Spleen (tissue), 11 donors: ENCODE measurements at regions not wholly inside any gene's neighbourhood (a gene's known extent, or its start where the extent isn't known, plus 50 kb on each side); places are given as distances from the start of the nearest gene placed in this dataset.

ENCODE experiments used
- DNase-seq: peaks from one replicate; pipeline ENCODE4 v3.0.0-alpha.2; 2020
- H3K27ac ChIP-seq, 8 donors: fragments of 200-600 bp; sonication (generic) in 7 of 8; 1 replicate in 4 of 8; 2 replicates in 4 of 8; pipeline versions ENCODE4 v1.5.0 to v1.8.0; 2016 to 2021; ENCODE audit warnings: inconsistent platforms in 4 of 8, mild to moderate bottlenecking in 4 of 8, moderate library complexity in 1 of 8
- H3K27me3 ChIP-seq, 7 donors: fragments of 200-600 bp; sonication (generic) in 6 of 7; replicated peaks in 1 of 7; 1 replicate in 4 of 7; 2 replicates in 3 of 7; pipeline versions ENCODE4 v1.5.0 to v1.8.0; 2016 to 2021; ENCODE audit warnings: inconsistent platforms in 3 of 7, mild to moderate bottlenecking in 1 of 7
- H3K36me3 ChIP-seq, 6 donors: fragments of 200-600 bp; sonication (generic) in 5 of 6; 1 replicate in 4 of 6; 2 replicates in 2 of 6; pipeline versions ENCODE4 v1.5.0 to v1.8.0; 2016 to 2021; ENCODE audit warnings: inconsistent platforms in 2 of 6
- H3K4me1 ChIP-seq, 6 donors: fragments of 200-600 bp; sonication (generic) in 5 of 6; 1 replicate in 3 of 6; 2 replicates in 3 of 6; pipeline versions ENCODE4 v1.5.0 to v1.8.0; 2016 to 2021; ENCODE audit warnings: inconsistent platforms in 3 of 6
- H3K4me3 ChIP-seq, 8 donors: fragments of 200-600 bp; sonication (generic) in 7 of 8; 1 replicate in 4 of 8; 2 replicates in 4 of 8; pipeline versions ENCODE4 v1.5.0 to v1.8.0; 2016 to 2021; ENCODE audit warnings: inconsistent platforms in 4 of 8, mild to moderate bottlenecking in 4 of 8, moderate library complexity in 2 of 8
- H3K9me3 ChIP-seq, 8 donors: fragments of 200-600 bp; sonication (generic) in 7 of 8; 1 replicate in 4 of 8; 2 replicates in 4 of 8; pipeline versions ENCODE4 v1.5.0 to v1.8.0; 2016 to 2021; ENCODE audit warnings: inconsistent platforms in 4 of 8
- POLR2A ChIP-seq, 3 donors: fragments of 450-650 bp; IDR thresholded peaks; one replicate each; pipeline ENCODE4 v1.5.1; 2017; ENCODE audit warnings: antibody characterized with exemption in 3 of 3, mild to moderate bottlenecking in 1 of 3
- POLR2AphosphoS5 ChIP-seq, 3 donors: sonication (generic); formaldehyde crosslinking; IDR thresholded peaks; one replicate each; pipeline ENCODE4 v1.5.1; 2017; ENCODE audit warnings: antibody characterized with exemption in 3 of 3
- WGBS, 5 donors: extraction: QIAGEN DNeasy Blood & Tissue Kit in 3 of 5; methylation state at CpG; one replicate each; pipeline versions ENCODE4 v1.1.5 to v1.1.7; 2013 to 2018; 5-methylcytosine and 5-hydroxymethylcytosine counted together
- intact Hi-C: fragments of 100-400 bp; cut with DNase I; formaldehyde crosslinking; loops from one replicate; pipeline ENCODE4 v1.15.0; 2023; ENCODE audit warnings: low total_unique reads
- TF ChIP-seq, protein P1 (sequence below), 11 experiments: fragments of 200-600 bp in 7 of 11; fragments of 450-650 bp in 4 of 11; sonication (generic) in 4 of 11; IDR thresholded peaks in 8 of 11; conservative IDR thresholded peaks in 3 of 11; 1 replicate in 7 of 11; 2 replicates in 4 of 11; pipeline versions ENCODE4 v1.4.0 to v1.8.0; 2016 to 2021; ENCODE audit warnings: antibody characterized with exemption in 11 of 11, inconsistent platforms in 4 of 11, mild to moderate bottlenecking in 1 of 11
- donor health status: healthy with polysubstance abuse.
- donor health status: DM: no; HTN: no; CAD: no; lungs with moderate emphysema.
- donor health status: DM: no; HTN: no; CAD: no.
- donor health status: Bipolar disorder and iron deficiency.
- donor health status: healthy.
- donor health status: DM: no; HTN: no; CAD: no.
- donor health status: DM: yes; HTN: yes; CAD: no.

GRCh38 chr19:33919291-33919690, 122.6 kb downstream of the KCTD15 start:
- intact Hi-C loops: no loop called here
- DNase-seq: no peak
- no peaks in the 10 kb centered on the region for H3K4me1 ChIP-seq
- H3K27ac ChIP-seq: no peak overlapping the region
- TF ChIP-seq, protein P1, sequence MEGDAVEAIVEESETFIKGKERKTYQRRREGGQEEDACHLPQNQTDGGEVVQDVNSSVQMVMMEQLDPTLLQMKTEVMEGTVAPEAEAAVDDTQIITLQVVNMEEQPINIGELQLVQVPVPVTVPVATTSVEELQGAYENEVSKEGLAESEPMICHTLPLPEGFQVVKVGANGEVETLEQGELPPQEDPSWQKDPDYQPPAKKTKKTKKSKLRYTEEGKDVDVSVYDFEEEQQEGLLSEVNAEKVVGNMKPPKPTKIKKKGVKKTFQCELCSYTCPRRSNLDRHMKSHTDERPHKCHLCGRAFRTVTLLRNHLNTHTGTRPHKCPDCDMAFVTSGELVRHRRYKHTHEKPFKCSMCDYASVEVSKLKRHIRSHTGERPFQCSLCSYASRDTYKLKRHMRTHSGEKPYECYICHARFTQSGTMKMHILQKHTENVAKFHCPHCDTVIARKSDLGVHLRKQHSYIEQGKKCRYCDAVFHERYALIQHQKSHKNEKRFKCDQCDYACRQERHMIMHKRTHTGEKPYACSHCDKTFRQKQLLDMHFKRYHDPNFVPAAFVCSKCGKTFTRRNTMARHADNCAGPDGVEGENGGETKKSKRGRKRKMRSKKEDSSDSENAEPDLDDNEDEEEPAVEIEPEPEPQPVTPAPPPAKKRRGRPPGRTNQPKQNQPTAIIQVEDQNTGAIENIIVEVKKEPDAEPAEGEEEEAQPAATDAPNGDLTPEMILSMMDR (IDR thresholded peaks at IDR 0.05 in 8 of 11, conservative IDR thresholded peaks at IDR 0.05 in 3 of 11): no peak
- no peak for TF ChIP-seq POLR2A (IDR thresholded peaks at IDR 0.05)
- no peak for TF ChIP-seq POLR2AphosphoS5 (IDR thresholded peaks at IDR 0.05)
- H3K9me3 ChIP-seq: peaks cover 0 to 3% (median 0%) of the 10 kb centered on the region in 8 donors
- H3K4me3 ChIP-seq: no peak overlapping the region
- 90 to 100% (median 95%) methylated on average over 1 of the region's 1 CpG for WGBS, 5 donors
- no peaks in the 10 kb centered on the region for H3K36me3 ChIP-seq
- peaks cover 0 to under 1% (median 0%) of the 10 kb centered on the region in 7 donors for H3K27me3 ChIP-seq

DNA sequence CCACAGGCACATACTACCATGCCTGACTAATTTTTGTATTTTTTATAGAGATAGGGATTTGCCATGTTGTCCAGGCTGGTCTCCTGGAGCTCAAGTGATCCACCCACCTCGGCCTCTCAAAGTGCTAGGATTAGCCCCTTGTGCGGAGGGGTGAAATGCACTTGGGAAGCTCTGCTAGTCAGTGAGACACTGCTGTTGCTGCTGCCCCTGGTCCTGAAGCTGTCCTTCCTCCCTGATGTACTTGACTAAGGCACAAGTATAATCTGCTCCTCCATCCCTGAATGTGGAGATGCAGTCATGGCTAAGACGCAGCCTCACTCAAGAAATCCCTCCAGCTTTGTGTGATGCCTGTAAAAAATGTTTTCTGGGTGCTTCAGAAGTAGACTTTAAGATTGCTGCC, 124.5 kb downstream of the KCTD15 start:
- Histone ChIP-seq H3K4me1 (no peaks in the 10 kb centered on the region), H3K4me3 (no peak overlapping the region), H3K9me3 (peaks cover 0 to 3% (median 0%) of the 10 kb centered on the region in 8 donors), H3K36me3 (no peaks in the 10 kb centered on the region), H3K27ac (no peak overlapping the region), H3K27me3 (peaks cover 0 to 8% (median 0%) of the 10 kb centered on the region in 7 donors)
- intact Hi-C loops: no loop called here
- DNase-seq: no peak
- TF ChIP-seq POLR2A (IDR thresholded peaks at IDR 0.05) (no peak), POLR2AphosphoS5 (IDR thresholded peaks at IDR 0.05) (no peak)
- TF ChIP-seq, protein P1 (IDR thresholded peaks at IDR 0.05 in 8 of 11, conservative IDR thresholded peaks at IDR 0.05 in 3 of 11): no peak
- 77 to 85% (median 83%) methylated on average over 3 of the region's 3 CpGs for WGBS, 5 donors

DNA sequence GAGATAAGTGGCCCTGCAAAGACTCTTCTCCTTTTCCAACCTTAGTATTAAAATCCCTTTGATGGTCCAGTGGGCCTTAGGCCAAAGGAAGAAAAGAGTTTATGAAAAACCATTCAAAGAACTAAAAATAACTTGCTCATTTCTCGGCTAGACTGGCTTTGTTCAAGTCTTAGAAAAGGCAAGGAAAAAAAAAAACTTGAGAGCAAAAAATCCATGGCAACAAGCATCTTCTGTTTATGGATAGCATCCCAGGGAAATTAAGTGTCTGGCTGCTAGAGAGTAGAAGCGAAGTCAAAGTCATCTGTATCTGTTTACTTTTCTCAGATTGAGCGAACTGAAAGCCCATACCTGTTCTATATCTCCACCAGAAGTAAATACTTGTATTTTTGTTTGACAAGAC, 129.6 kb downstream of the KCTD15 start:
- Histone ChIP-seq H3K4me1 (no peaks in the 10 kb centered on the region), H3K27me3 (peaks cover 0 to 21% (median 0%) of the 10 kb centered on the region in 7 donors), H3K36me3 (no peaks in the 10 kb centered on the region), H3K4me3 (no peak overlapping the region), H3K9me3 (no peaks in the 10 kb centered on the region), H3K27ac (no peak overlapping the region)
- no peak for TF ChIP-seq POLR2AphosphoS5 (IDR thresholded peaks at IDR 0.05)
- TF ChIP-seq, protein P1 (IDR thresholded peaks at IDR 0.05 in 8 of 11, conservative IDR thresholded peaks at IDR 0.05 in 3 of 11): no peak
- no peak for TF ChIP-seq POLR2A (IDR thresholded peaks at IDR 0.05)
- intact Hi-C loops: no loop called here
- DNase-seq: no peak
- WGBS, 5 donors: 57 to 78% (median 65%) methylated on average over 3 of the region's 3 CpGs

GRCh38 chr19:33927789-33928457, 131.3 kb downstream of the KCTD15 start:
- Histone ChIP-seq H3K4me3 (no peak overlapping the region), H3K4me1 (no peaks in the 10 kb centered on the region), H3K27me3 (peaks cover 0 to 21% (median 0%) of the 10 kb centered on the region in 7 donors), H3K36me3 (no peaks in the 10 kb centered on the region), H3K9me3 (peaks cover 0 to under 1% (median 0%) of the 10 kb centered on the region in 8 donors), H3K27ac (no peak overlapping the region)
- 53 to 72% (median 61%) methylated on average over 5 of the region's 5 CpGs for WGBS, 5 donors
- intact Hi-C loops: no loop called here
- TF ChIP-seq POLR2A (IDR thresholded peaks at IDR 0.05) (no peak), POLR2AphosphoS5 (IDR thresholded peaks at IDR 0.05) (no peak)
- TF ChIP-seq, protein P1 (IDR thresholded peaks at IDR 0.05 in 8 of 11, conservative IDR thresholded peaks at IDR 0.05 in 3 of 11): no peak
- DNase-seq: no peak
